ENCODE measurements at regions not wholly inside any gene's neighbourhood (a gene's known extent, or its start where the extent isn't known, plus 50 kb on each side); places are given as distances from the start of the nearest gene placed in this dataset.

DNA sequence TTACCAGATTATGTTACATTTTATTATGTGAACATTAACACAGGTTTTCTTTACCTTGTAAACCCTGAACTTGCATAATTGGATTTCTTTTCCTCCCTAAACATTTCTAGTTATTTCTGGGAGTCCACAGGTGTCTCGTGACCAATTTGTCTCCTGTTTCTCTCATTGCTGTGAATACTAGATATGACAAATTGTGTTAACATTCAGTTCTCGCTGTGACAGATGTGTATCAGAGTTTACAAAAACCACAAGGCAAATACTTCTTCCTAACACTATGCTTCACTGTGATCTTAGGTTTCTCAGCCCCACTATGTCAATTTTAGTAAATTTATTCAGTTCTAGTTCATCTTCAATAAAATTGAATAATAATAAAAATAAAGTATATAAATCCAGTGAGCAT, 1554.9 kb downstream of the EFNB2 start:
- ATAC-seq (ENCODE audit: low FRiP score) (no peak), DNase-seq (ENCODE audit: low spot score) (no peak)
- TF ChIP-seq, protein P1, sequence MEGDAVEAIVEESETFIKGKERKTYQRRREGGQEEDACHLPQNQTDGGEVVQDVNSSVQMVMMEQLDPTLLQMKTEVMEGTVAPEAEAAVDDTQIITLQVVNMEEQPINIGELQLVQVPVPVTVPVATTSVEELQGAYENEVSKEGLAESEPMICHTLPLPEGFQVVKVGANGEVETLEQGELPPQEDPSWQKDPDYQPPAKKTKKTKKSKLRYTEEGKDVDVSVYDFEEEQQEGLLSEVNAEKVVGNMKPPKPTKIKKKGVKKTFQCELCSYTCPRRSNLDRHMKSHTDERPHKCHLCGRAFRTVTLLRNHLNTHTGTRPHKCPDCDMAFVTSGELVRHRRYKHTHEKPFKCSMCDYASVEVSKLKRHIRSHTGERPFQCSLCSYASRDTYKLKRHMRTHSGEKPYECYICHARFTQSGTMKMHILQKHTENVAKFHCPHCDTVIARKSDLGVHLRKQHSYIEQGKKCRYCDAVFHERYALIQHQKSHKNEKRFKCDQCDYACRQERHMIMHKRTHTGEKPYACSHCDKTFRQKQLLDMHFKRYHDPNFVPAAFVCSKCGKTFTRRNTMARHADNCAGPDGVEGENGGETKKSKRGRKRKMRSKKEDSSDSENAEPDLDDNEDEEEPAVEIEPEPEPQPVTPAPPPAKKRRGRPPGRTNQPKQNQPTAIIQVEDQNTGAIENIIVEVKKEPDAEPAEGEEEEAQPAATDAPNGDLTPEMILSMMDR (IDR thresholded peaks at IDR 0.05) = no peak

DNA sequence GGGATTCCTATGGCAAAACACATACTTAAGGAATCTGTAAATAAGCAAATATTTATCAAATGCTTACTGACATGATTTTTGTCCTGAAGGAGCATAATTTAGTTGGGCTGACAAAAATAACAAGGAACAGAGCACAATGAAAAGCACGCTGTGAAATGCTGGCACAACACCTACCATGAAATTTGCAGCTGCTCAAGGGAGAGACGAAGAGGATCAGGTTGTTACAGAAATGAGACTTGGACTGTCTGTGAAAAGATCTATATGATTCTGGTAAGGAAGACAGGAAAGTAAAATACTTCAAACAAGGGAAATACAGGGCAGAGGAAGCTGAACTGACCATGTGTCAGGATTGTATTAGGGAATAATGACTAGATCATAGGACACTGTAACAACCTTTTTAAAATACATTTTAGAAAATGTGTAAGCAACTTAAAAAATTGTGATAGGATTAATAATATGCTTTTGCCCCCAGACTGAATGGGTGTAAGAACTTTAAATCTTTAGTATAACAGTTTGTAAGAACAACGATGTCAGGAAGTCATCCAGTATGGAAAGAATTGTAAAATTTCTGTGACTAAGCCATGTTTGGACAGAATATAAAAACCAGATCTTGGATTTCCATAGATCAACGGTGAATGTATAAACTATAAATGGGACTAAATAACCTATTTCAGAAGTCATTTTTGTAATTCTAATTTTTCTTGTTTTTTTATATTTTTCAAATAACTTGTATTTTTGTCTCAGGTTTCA, 1556.0 kb downstream of the EFNB2 start:
- ATAC-seq (ENCODE audit: low FRiP score) = no peak
- TF ChIP-seq, protein P1 (IDR thresholded peaks at IDR 0.05) = no peak
- no peak for DNase-seq (ENCODE audit: low spot score)

DNA sequence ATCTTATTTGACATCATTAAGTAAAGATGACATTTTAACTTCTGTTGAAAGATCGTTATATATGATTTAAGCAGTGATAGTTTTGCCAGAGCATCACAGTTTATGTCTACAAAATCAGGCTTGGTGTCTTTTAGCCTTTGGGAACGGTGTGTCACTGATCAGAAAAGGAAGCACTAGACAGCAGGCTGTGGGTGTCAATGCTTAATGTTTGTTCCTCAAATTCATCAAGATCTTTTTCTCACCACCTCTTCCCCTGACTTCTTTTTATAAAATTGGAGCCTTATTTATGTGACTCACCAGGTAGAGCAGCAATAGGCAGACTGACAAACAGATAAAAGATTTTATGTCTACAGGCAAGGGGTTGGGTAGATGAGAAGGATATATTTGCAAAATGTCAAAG, 1558.5 kb downstream of the EFNB2 start:
- DNase-seq (ENCODE audit: low spot score) (no peak), ATAC-seq (ENCODE audit: low FRiP score) (no peak)
- TF ChIP-seq, protein P1 (IDR thresholded peaks at IDR 0.05) = no peak

DNA sequence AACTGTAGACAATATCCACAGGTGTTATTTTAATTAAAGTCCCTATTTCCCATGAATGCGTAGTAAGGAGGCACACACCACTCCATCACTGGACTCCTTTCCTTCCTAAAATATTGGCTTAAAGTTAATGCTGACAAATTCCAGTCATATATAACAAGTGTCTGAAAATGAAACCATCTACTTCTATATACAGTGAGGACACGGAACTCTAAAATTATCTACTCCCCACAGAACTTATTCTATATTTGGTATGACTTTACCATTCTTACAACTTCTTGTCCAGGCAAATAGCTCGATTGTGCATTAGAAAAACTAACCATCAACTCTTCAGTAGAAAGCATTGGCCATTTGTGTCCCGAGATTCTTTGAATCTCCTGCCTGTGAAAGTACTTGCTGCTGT, 1560.2 kb downstream of the EFNB2 start:
- TF ChIP-seq, protein P1 (IDR thresholded peaks at IDR 0.05) = no peak
- ATAC-seq (ENCODE audit: low FRiP score) (no peak), DNase-seq (ENCODE audit: low spot score) (no peak)

DNA sequence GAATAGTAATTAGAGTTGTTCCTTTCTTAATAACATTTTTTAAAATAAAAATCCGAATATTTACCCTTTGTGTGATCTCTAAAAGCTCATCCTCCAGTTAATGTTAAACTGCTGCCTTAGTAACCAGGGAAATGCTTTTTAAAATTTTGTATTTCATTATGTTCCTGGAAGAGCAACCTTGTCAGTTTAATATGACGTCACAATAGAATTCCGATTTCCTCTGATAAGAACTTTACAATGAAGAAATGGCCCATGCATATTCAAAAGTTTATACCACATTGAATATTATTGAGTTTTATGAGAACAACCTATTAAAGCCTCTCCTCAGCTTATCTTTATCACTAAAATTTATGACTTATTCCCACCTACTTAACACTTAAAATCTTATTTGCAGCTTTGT, 1566.6 kb downstream of the EFNB2 start:
- TF ChIP-seq, protein P1 (IDR thresholded peaks at IDR 0.05) = no peak
- ATAC-seq (ENCODE audit: low FRiP score) = no peak
- DNase-seq (ENCODE audit: low spot score) = no peak

DNA sequence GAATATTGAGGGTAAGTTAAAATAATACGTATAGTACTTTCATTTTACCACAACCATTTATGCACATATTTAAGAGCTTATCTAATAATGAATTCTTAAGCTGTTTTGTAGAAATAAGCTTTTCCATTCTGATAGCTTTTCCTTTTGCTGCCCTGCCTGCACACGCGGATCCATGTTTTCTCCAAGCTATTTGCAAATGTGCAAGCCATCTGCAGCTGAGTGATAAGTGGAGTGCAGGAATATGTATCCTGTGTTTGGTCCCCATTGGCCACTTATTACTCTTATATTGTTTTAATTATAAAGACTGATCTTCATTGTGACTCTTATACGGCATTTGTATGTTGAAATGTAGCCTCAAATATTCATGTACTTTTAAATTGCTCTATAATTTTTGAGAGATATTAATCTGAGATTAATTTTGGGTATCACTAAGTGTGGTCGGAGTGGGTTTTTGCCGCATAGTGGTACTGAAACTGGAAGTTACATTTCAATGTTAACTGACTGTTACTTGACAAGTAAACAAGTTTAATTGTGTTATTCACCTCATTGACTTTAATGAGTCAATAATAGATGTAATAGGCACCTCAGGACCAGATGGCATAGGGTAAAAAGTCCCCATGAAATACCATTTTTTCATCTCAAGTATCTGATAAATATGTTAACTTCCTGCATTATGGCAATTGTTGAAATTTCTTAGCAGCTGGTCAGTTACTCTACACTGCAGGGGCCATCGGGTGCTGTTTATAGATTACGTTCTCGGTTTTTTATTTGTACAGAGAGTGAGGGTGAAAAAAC, 1567.4 kb downstream of the EFNB2 start:
- no peak for DNase-seq (ENCODE audit: low spot score)
- no peak for ATAC-seq (ENCODE audit: low FRiP score)
- TF ChIP-seq, protein P1 (IDR thresholded peaks at IDR 0.05) = no peak

Data from omental fat pad (tissue), 3 donors.